Kidney (tissue), 13 donors: ENCODE measurements at regions not wholly inside any gene's neighbourhood (a gene's known extent, or its start where the extent isn't known, plus 50 kb on each side); places are given as distances from the start of the nearest gene placed in this dataset.

Experiments used
- DNase-seq, 5 donors: peaks; one replicate each; pipeline ENCODE4 v3.0.0-alpha.2; 2013 to 2020
- FAIRE-seq: peaks from 2 replicates; lab custom pipeline; 2012; peaks lifted over from hg19 to GRCh38; lab: Jason Lieb, UNC
- H3K27ac ChIP-seq, 2 donors: one replicate each; pipeline ENCODE4 v1.7.0; 2013; ENCODE audit warnings: low read depth in 2 of 2, low read length in 2 of 2, inconsistent platforms in 1 of 2
- H3K27me3 ChIP-seq: one replicate; pipeline ENCODE4 v1.7.1; 2013; ENCODE audit warnings: low read length, inconsistent platforms; ENCODE audit not compliant: control insufficient read depth, insufficient read depth
- H3K36me3 ChIP-seq, 3 donors: one replicate each; pipeline versions ENCODE4 v1.7.0 to v1.7.1; 2013; ENCODE audit warnings: low read length in 3 of 3, control low read depth in 1 of 3, inconsistent platforms in 1 of 3; ENCODE audit not compliant: insufficient read depth in 3 of 3, control insufficient read depth in 2 of 3
- H3K4me1 ChIP-seq, 3 donors: one replicate each; pipeline versions ENCODE4 v1.7.0 to v1.7.1; 2013; ENCODE audit warnings: low read length in 3 of 3, inconsistent platforms in 1 of 3, low read depth in 1 of 3; ENCODE audit not compliant: control insufficient read depth in 2 of 3, insufficient read depth in 2 of 3
- H3K4me3 ChIP-seq, 3 donors: one replicate each; pipeline versions ENCODE4 v1.7.0 to v1.8.1; 2013; ENCODE audit warnings: low read length in 3 of 3, control low read depth in 1 of 3, inconsistent platforms in 1 of 3
- H3K9ac ChIP-seq, 3 donors: one replicate each; pipeline versions ENCODE4 v1.7.0 to v1.7.1; 2013; ENCODE audit warnings: low read length in 3 of 3, control low read depth in 1 of 3, inconsistent platforms in 1 of 3
- H3K9me3 ChIP-seq, 3 donors: one replicate each; pipeline versions ENCODE4 v1.7.0 to v1.7.1; 2013; ENCODE audit warnings: low read length in 3 of 3, control low read depth in 1 of 3, inconsistent platforms in 1 of 3; ENCODE audit not compliant: control insufficient read depth in 2 of 3, insufficient read depth in 1 of 3
- CTCF ChIP-seq: IDR thresholded peaks from 3 replicates; pipeline ENCODE4 v1.5.1; 2012; ENCODE audit warnings: mild to moderate bottlenecking, moderate library complexity, borderline replicate concordance; ENCODE audit not compliant: insufficient read depth; ENCODE audit errors: extremely low read depth
- intact Hi-C: fragments of 100-400 bp; cut with DNase I; formaldehyde crosslinking; loops from one replicate; pipeline ENCODE4 v1.11.1; 2022
- donor health status: control.
- donor health status: control.
- donor health status: control.
- donor health status: control.
- donor health status: control.
- donor health status: DM: yes; HTN: yes; CAD: no.
- donor health status: Normal renal cell carcinoma (clear cell type).

- peak overlapping the region in 1 of 3 donors; percentile 87 for H3K9ac ChIP-seq
- TF ChIP-seq CTCF = no peak
- no peak for FAIRE-seq
Measured at GRCh38 chr5:173823721-173824567, 64.2 kb upstream of the CPEB4 start.

GRCh38 chr5:173825215-173825865 lies 62.8 kb upstream of the CPEB4 start:
- H3K4me1 ChIP-seq = peaks cover 13 to 66% (median 50%) of the 10 kb centered on the region in 3 donors
- intact Hi-C loops = no loop called here
- FAIRE-seq (no peak), DNase-seq (peak in 4 of 5 donors; percentile 66 to 81 (median 76))
- TF ChIP-seq CTCF = no peak
- no peaks in the 10 kb centered on the region for H3K36me3 ChIP-seq
- H3K27me3 ChIP-seq = no peaks in the 10 kb centered on the region
- H3K9ac ChIP-seq = peak overlapping the region in 2 of 3 donors; percentile 33 to 87
- peak overlapping the region in 2 of 3 donors; percentile 15 to 30 for H3K4me3 ChIP-seq
- H3K27ac ChIP-seq = peak overlapping the region; percentile 97 to 98
- H3K9me3 ChIP-seq = no peaks in the 10 kb centered on the region

More at GRCh38 chr5:173823721-173824567, 64.2 kb upstream of the CPEB4 start:
- H3K4me1 ChIP-seq = peaks cover 13 to 55% (median 39%) of the 10 kb centered on the region in 3 donors
- peak overlapping the region; percentile 97 to 98 for H3K27ac ChIP-seq
- no peaks in the 10 kb centered on the region for H3K9me3 ChIP-seq
- H3K4me3 ChIP-seq = peak overlapping the region in 1 of 3 donors; percentile 17
- H3K27me3 ChIP-seq = no peaks in the 10 kb centered on the region
- peak in 4 of 5 donors; percentile 68 to 95 (median 86) for DNase-seq
- intact Hi-C loops = no loop called here
- H3K36me3 ChIP-seq = no peaks in the 10 kb centered on the region

GRCh38 chr5:173826086-173826427 lies 62.1 kb upstream of the CPEB4 start:
- FAIRE-seq = no peak
- Histone ChIP-seq H3K27me3 (no peaks in the 10 kb centered on the region), H3K4me1 (peaks cover 13 to 72% (median 49%) of the 10 kb centered on the region in 3 donors), H3K4me3 (no peak overlapping the region), H3K36me3 (no peaks in the 10 kb centered on the region), H3K9ac (peak overlapping the region in 1 of 3 donors; percentile 26), H3K27ac (peak overlapping the region; percentile 97 to 98), H3K9me3 (no peaks in the 10 kb centered on the region)
- peak in 4 of 5 donors; percentile 52 to 78 (median 62) for DNase-seq
- no peak for TF ChIP-seq CTCF
- intact Hi-C loops = no loop called here
